Fibroblast of lung (primary cell): ENCODE measurements at regions not wholly inside any gene's neighbourhood (a gene's known extent, or its start where the extent isn't known, plus 50 kb on each side); places are given as distances from the start of the nearest gene placed in this dataset.

Experiments
- EZH2 ChIP-seq: IDR thresholded peaks from 2 replicates; pipeline ENCODE4 v1.5.1; 2012; ENCODE audit warnings: low read length, control low read depth, mild to moderate bottlenecking; ENCODE audit errors: missing control alignments
- TF ChIP-seq, protein P1 (sequence below), 2 donors: IDR thresholded peaks in 1 of 2; conservative IDR thresholded peaks in 1 of 2; 1 replicate in 1 of 2; 2 replicates in 1 of 2; pipeline ENCODE4 v1.5.1; 2011 to 2012; ENCODE audit warnings: low read length in 2 of 2, control low read depth in 1 of 2, inconsistent platforms in 1 of 2, low read depth in 1 of 2, mild to moderate bottlenecking in 1 of 2

DNA sequence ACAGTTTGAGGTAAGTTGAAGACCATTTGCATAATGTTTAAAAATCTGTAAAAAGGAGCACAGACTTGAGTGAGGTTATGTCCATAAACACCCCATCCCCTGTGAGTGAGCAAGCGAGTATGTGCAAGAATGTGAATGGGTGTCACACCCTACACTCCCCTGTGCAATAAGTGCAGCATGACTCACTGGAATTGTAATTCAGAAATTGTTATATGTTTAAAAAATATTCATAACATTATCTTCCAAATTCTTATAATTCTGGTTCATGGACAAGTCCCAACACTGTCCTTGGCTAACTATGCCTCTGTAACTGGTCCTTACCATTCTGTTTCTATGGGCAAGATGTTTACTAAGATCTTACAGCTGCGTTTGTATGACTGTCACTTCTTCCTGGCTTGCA is 207.8 kb upstream of the FAR2 start:
- TF ChIP-seq, protein P1, sequence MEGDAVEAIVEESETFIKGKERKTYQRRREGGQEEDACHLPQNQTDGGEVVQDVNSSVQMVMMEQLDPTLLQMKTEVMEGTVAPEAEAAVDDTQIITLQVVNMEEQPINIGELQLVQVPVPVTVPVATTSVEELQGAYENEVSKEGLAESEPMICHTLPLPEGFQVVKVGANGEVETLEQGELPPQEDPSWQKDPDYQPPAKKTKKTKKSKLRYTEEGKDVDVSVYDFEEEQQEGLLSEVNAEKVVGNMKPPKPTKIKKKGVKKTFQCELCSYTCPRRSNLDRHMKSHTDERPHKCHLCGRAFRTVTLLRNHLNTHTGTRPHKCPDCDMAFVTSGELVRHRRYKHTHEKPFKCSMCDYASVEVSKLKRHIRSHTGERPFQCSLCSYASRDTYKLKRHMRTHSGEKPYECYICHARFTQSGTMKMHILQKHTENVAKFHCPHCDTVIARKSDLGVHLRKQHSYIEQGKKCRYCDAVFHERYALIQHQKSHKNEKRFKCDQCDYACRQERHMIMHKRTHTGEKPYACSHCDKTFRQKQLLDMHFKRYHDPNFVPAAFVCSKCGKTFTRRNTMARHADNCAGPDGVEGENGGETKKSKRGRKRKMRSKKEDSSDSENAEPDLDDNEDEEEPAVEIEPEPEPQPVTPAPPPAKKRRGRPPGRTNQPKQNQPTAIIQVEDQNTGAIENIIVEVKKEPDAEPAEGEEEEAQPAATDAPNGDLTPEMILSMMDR (conservative IDR thresholded peaks at IDR 0.05 in 1 of 2, IDR thresholded peaks at IDR 0.05 in 1 of 2; ENCODE audit: low read depth in 1 of 2, low read length in 2 of 2): no peak
- TF ChIP-seq EZH2: no peak
